H9 (cell line): ENCODE measurements at regions not wholly inside any gene's neighbourhood (a gene's known extent, or its start where the extent isn't known, plus 50 kb on each side); places are given as distances from the start of the nearest gene placed in this dataset.

Experiments used
- DNase-seq: peaks from one replicate; pipeline ENCODE4 v3.0.0-alpha.2; 2017
- H2AFZ ChIP-seq: one replicate; pipeline ENCODE4 v1.6.1; 2013; ENCODE audit warnings: mild to moderate bottlenecking, low read length, control low read depth, moderate library complexity
- H2AK5ac ChIP-seq: 2 replicates; pipeline ENCODE4 v1.6.1; 2013; ENCODE audit warnings: low read length, control low read depth, mixed read lengths; ENCODE audit not compliant: insufficient read length
- H2BK120ac ChIP-seq: one replicate; pipeline ENCODE4 v1.6.1; 2013; ENCODE audit warnings: low read depth, mild to moderate bottlenecking, low read length, control low read depth, inconsistent platforms; ENCODE audit not compliant: poor library complexity, severe bottlenecking
- H2BK12ac ChIP-seq: 2 replicates; pipeline ENCODE4 v1.6.1; 2013; ENCODE audit warnings: low read length, control low read depth, mixed read lengths, low read depth; ENCODE audit not compliant: insufficient read length
- H2BK15ac ChIP-seq: 2 replicates; pipeline ENCODE4 v1.6.1; 2013; ENCODE audit warnings: low read depth, low read length, control low read depth
- H2BK20ac ChIP-seq: one replicate; pipeline ENCODE4 v1.6.1; 2013; ENCODE audit warnings: low read depth, mild to moderate bottlenecking, low read length, control low read depth, inconsistent platforms; ENCODE audit not compliant: poor library complexity, severe bottlenecking
- H2BK5ac ChIP-seq: 2 replicates; pipeline ENCODE4 v1.6.1; 2013; ENCODE audit warnings: low read length, control low read depth, mixed read lengths; ENCODE audit not compliant: insufficient read length
- H3K14ac ChIP-seq: 2 replicates; pipeline ENCODE4 v1.6.1; 2013; ENCODE audit warnings: low read length, control low read depth; ENCODE audit not compliant: insufficient read depth
- H3K18ac ChIP-seq: 2 replicates; pipeline ENCODE4 v1.6.1; 2013; ENCODE audit warnings: low read depth, mild to moderate bottlenecking, mixed read lengths, low read length, control low read depth; ENCODE audit not compliant: insufficient read length
- H3K23ac ChIP-seq: 2 replicates; pipeline ENCODE4 v1.6.1; 2013; ENCODE audit warnings: low read length, control low read depth, mixed read lengths, low read depth; ENCODE audit not compliant: insufficient read length
- H3K23me2 ChIP-seq: 2 replicates; pipeline ENCODE4 v1.6.1; 2013; ENCODE audit warnings: low read depth, mild to moderate bottlenecking, mixed read lengths, low read length, control low read depth; ENCODE audit not compliant: insufficient read length, poor library complexity, severe bottlenecking
- H3K27ac ChIP-seq: 2 replicates; pipeline ENCODE4 v1.5.1; 2013; ENCODE audit warnings: low read length, control low read depth, mixed read lengths, low read depth; ENCODE audit not compliant: insufficient read length
- H3K27me3 ChIP-seq: 2 replicates; pipeline ENCODE4 v1.6.1; 2013; ENCODE audit warnings: low read length, control low read depth, inconsistent platforms; ENCODE audit not compliant: insufficient read depth
- H3K4ac ChIP-seq: 2 replicates; pipeline ENCODE4 v1.6.1; 2013; ENCODE audit warnings: low read depth, mild to moderate bottlenecking, control low read depth, inconsistent platforms, low read length, moderate library complexity
- H3K4me1 ChIP-seq: 2 replicates; pipeline ENCODE4 v1.6.1; 2013; ENCODE audit warnings: low read length, control low read depth, inconsistent platforms; ENCODE audit not compliant: insufficient read depth
- H3K4me2 ChIP-seq: 2 replicates; pipeline ENCODE4 v1.6.1; 2013; ENCODE audit warnings: low read length, control low read depth, mixed read lengths; ENCODE audit not compliant: insufficient read length, insufficient read depth
- H3K56ac ChIP-seq: 2 replicates; pipeline ENCODE4 v1.6.1; 2013; ENCODE audit warnings: low read depth, mild to moderate bottlenecking, mixed read lengths, low read length, control low read depth; ENCODE audit not compliant: insufficient read length
- H3K79me1 ChIP-seq: 2 replicates; pipeline ENCODE4 v1.6.1; 2013; ENCODE audit warnings: low read depth, mild to moderate bottlenecking, moderate library complexity, low read length, control low read depth, inconsistent platforms; ENCODE audit not compliant: insufficient read depth, poor library complexity, severe bottlenecking
- H3K79me2 ChIP-seq: 2 replicates; pipeline ENCODE4 v1.6.1; 2013; ENCODE audit warnings: low read length, control low read depth, inconsistent platforms; ENCODE audit not compliant: insufficient read depth
- H3K9ac ChIP-seq: 2 replicates; pipeline ENCODE4 v1.6.1; 2013; ENCODE audit warnings: low read length, control low read depth, mixed read lengths; ENCODE audit not compliant: insufficient read length; ENCODE audit errors: extremely low read depth
- H3K9me3 ChIP-seq: one replicate; pipeline ENCODE4 v1.6.1; 2013; ENCODE audit warnings: low read depth, low read length, inconsistent platforms; ENCODE audit not compliant: control insufficient read depth
- H3T11ph ChIP-seq: one replicate; pipeline ENCODE4 v1.6.1; 2013; ENCODE audit warnings: mild to moderate bottlenecking, low read length, control low read depth, inconsistent platforms
- H4K20me1 ChIP-seq: one replicate; pipeline ENCODE4 v1.6.1; 2013; ENCODE audit not compliant: control insufficient read depth, insufficient read length, insufficient read depth
- H4K5ac ChIP-seq: 2 replicates; pipeline ENCODE4 v1.6.1; 2013; ENCODE audit warnings: low read depth, mild to moderate bottlenecking, mixed read lengths, low read length, control low read depth; ENCODE audit not compliant: insufficient read length
- H4K8ac ChIP-seq: replicated peaks from 2 replicates; pipeline ENCODE4 v1.6.1; 2013; ENCODE audit warnings: low read length, control low read depth, mixed read lengths, low read depth; ENCODE audit not compliant: insufficient read length
- H4K91ac ChIP-seq: 2 replicates; pipeline ENCODE4 v1.6.1; 2013; ENCODE audit warnings: low read depth, mild to moderate bottlenecking, moderate library complexity, mixed read lengths, low read length, control low read depth; ENCODE audit not compliant: insufficient read length
- H3K27ac Mint-ChIP-seq, 3 experiments: 2 replicates in 2 of 3; 3 replicates in 1 of 3; pipeline ENCODE4 v1.8.0; 2020 to 2021; ENCODE audit warnings: mixed read lengths in 3 of 3, mild to moderate bottlenecking in 1 of 3, moderate library complexity in 1 of 3
- H3K27me3 Mint-ChIP-seq: 2 replicates; pipeline ENCODE4 v1.8.0; 2021; ENCODE audit warnings: low read depth, mild to moderate bottlenecking, moderate library complexity, mixed read lengths
- H3K36me3 Mint-ChIP-seq, 3 experiments: 2 replicates in 2 of 3; 3 replicates in 1 of 3; pipeline ENCODE4 v1.8.0; 2020 to 2021; ENCODE audit warnings: low read depth in 3 of 3, mixed read lengths in 3 of 3; ENCODE audit not compliant: insufficient read depth in 1 of 3
- H3K4me1 Mint-ChIP-seq, 2 experiments: 2 replicates each; pipeline ENCODE4 v1.8.0; 2020; ENCODE audit warnings: mixed read lengths in 2 of 2
- H3K4me3 Mint-ChIP-seq, 2 experiments: 2 replicates in 1 of 2; 3 replicates in 1 of 2; pipeline ENCODE4 v1.8.0; 2020 to 2021; ENCODE audit warnings: mild to moderate bottlenecking in 2 of 2, mixed read lengths in 2 of 2, moderate library complexity in 1 of 2
- H3K9me3 Mint-ChIP-seq, 2 experiments: 2 replicates in 1 of 2; 3 replicates in 1 of 2; pipeline ENCODE4 v1.8.0; 2020; ENCODE audit warnings: mild to moderate bottlenecking in 2 of 2, mixed read lengths in 2 of 2, moderate library complexity in 1 of 2
- WGBS: extraction: QIAGEN DNeasy Blood & Tissue Kit; methylation state at CpG from one replicate; pipeline ENCODE4 v1.1.7; 2013; ENCODE audit warnings: missing lambda C conversion rate, low lambda C conversion rate, mixed read lengths; ENCODE audit not compliant: insufficient read length; ENCODE audit errors: extremely low coverage; 5-methylcytosine and 5-hydroxymethylcytosine counted together
- TF ChIP-seq, protein P1 (sequence below): fragments of 200-600 bp; sonication (generic); conservative IDR thresholded peaks from 3 replicates; pipeline ENCODE4 v1.8.0; 2021; ENCODE audit warnings: antibody characterized with exemption, mild to moderate bottlenecking

DNA sequence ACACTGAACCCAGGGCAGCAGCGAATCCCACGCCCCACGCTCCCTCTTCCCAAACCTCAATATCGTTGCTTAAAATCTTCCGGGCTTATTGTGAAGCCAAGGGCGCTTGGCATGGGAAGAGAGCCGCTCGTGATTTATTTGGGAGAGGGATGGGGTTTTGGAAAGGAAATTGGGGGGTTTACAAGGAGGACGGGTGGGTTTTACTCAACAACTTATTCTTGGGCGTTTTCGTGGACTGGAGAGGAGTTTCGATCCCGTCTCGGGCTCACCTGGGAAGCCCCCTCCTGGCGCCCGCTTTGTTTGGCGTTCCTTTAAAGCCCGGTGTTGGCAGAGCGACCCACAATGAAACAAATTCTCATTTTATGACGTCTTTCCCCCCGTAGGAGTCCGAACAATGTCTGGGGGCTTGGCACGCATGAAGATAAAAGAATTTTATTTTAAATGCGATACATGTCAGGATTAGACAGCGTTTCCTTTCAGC, 135.3 kb downstream of the INSIG2 start:
- H3K36me3 Mint-ChIP-seq = no peaks in the 10 kb centered on the region
- H3K4me1 Mint-ChIP-seq = peaks cover 30 to 35% of the 10 kb centered on the region in 2 experiments
- Histone ChIP-seq H2BK12ac (no peak overlapping the region), H2AK5ac (no peak overlapping the region), H2BK5ac (no peak overlapping the region), H3K14ac (peak overlapping the region; percentile 62; the same call in 1 of the 2 replicates), H3K79me1 (no peaks in the 10 kb centered on the region), H2BK20ac (no peak overlapping the region), H2BK120ac (peak overlapping the region; percentile 83), H4K5ac (no peak overlapping the region), H3K79me2 (no peaks in the 10 kb centered on the region), H3K56ac (no peak overlapping the region), H3K23ac (no peak overlapping the region), H4K20me1 (no peaks in the 10 kb centered on the region), H3K4ac (no peak overlapping the region), H2AFZ (peak overlapping the region; percentile 53), H3K4me2 (peak overlapping the region; percentile 94), H3K27me3 (no peaks in the 10 kb centered on the region), H3K18ac (peak overlapping the region; percentile 45), H3T11ph (no peak overlapping the region), H3K23me2 (peaks cover 17% of the 10 kb centered on the region), H3K27ac (no peak overlapping the region), H3K4me1 (peaks cover 4% of the 10 kb centered on the region; the same call in 1 of the 2 replicates), H3K9ac (peak overlapping the region; percentile 57), H4K8ac (no peak overlapping the region), H2BK15ac (no peak overlapping the region), H3K9me3 (no peaks in the 10 kb centered on the region), H4K91ac (no peak overlapping the region)
- H3K9me3 Mint-ChIP-seq = no peaks in the 10 kb centered on the region; a peak in 1 of 5 replicates
- peak overlapping the region; percentile 76 to 84 for H3K4me3 Mint-ChIP-seq
- WGBS = no CpG with 5 or more reads among the region's 25 CpGs
- TF ChIP-seq, protein P1, sequence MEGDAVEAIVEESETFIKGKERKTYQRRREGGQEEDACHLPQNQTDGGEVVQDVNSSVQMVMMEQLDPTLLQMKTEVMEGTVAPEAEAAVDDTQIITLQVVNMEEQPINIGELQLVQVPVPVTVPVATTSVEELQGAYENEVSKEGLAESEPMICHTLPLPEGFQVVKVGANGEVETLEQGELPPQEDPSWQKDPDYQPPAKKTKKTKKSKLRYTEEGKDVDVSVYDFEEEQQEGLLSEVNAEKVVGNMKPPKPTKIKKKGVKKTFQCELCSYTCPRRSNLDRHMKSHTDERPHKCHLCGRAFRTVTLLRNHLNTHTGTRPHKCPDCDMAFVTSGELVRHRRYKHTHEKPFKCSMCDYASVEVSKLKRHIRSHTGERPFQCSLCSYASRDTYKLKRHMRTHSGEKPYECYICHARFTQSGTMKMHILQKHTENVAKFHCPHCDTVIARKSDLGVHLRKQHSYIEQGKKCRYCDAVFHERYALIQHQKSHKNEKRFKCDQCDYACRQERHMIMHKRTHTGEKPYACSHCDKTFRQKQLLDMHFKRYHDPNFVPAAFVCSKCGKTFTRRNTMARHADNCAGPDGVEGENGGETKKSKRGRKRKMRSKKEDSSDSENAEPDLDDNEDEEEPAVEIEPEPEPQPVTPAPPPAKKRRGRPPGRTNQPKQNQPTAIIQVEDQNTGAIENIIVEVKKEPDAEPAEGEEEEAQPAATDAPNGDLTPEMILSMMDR = no peak
- peak; percentile 44 for DNase-seq
- peaks cover 29% of the 10 kb centered on the region for H3K27me3 Mint-ChIP-seq
- H3K27ac Mint-ChIP-seq = peak overlapping the region in 1 of 3 experiments; percentile 82; a peak in 2 of 7 replicates
